ENCODE measurements at regions not wholly inside any gene's neighbourhood (a gene's known extent, or its start where the extent isn't known, plus 50 kb on each side); places are given as distances from the start of the nearest gene placed in this dataset.
"Not testable (repeated sequence)": the region's sequence is repeated elsewhere in the genome, so short reads cannot be mapped to it uniquely, and the experiment has no call there.

GRCh38 chr6:82111818-82112217, 135.7 kb downstream of the IBTK start:
- Histone ChIP-seq H3K79me2 (ENCODE audit: insufficient read depth, low read depth, low read length) (no peaks in the 10 kb centered on the region), H3K4me3 (ENCODE audit: low read depth, low read length, poor library complexity, severe bottlenecking) (no peak overlapping the region), H2AFZ (ENCODE audit: low read length) (no peak overlapping the region), H3K4me1 (ENCODE audit: insufficient read depth, low read length, poor library complexity, severe bottlenecking) (no peaks in the 10 kb centered on the region), H3K4me2 (ENCODE audit: low read length) (no peak overlapping the region), H3K9me2 (ENCODE audit: insufficient read depth, low read length) (no peaks in the 10 kb centered on the region), H3K27ac (ENCODE audit: low read depth, low read length, poor library complexity, severe bottlenecking) (no peak overlapping the region), H3K36me3 (ENCODE audit: insufficient read depth, low read length) (no peaks in the 10 kb centered on the region), H4K20me1 (ENCODE audit: insufficient read depth, low read length) (no peaks in the 10 kb centered on the region), H3K9me3 (ENCODE audit: low read length) (no peaks in the 10 kb centered on the region)
- no TSS peak for BruUV-seq (replicated peaks)
- intact Hi-C loops (cut with micrococcal nuclease; ENCODE audit: unreplicated experiment) = no loop called here
- ChIA-PET POLR2A (interaction anchor here (0.5 to 0.6 kb wide), 2 partner anchors 489 to 1990 kb away, joined by 3 to 4 read pairs; no protein-coding TSS in a partner anchor), CTCF (ENCODE audit: unreplicated experiment) (no interaction called here)
- TF ChIP-seq EZH2phosphoT487 (IDR thresholded peaks at IDR 0.05; ENCODE audit: borderline replicate concordance, low read depth, low read length) = no peak
- no peak for TF ChIP-seq CTCF (conservative IDR thresholded peaks at IDR 0.05; ENCODE audit: low read length)
- no peak for DNase-seq (ENCODE audit: low spot score)

GRCh38 chr6:82111114-82111513, 136.4 kb downstream of the IBTK start:
- H3K4me3 ChIP-seq (ENCODE audit: low read depth, low read length, poor library complexity, severe bottlenecking) = no peak overlapping the region

GRCh38 chr6:82103171-82103570, 144.4 kb downstream of the IBTK start:
- H3K36me3 ChIP-seq (ENCODE audit: insufficient read depth, low read length); intact Hi-C loops (cut with micrococcal nuclease; ENCODE audit: unreplicated experiment); H3K4me1 ChIP-seq (ENCODE audit: insufficient read depth, low read length, poor library complexity, severe bottlenecking); POLR2A ChIA-PET; DNase-seq (ENCODE audit: low spot score); H3K4me2 ChIP-seq (ENCODE audit: low read length); H3K79me2 ChIP-seq (ENCODE audit: insufficient read depth, low read depth, low read length); H3K4me3 ChIP-seq (ENCODE audit: low read depth, low read length, poor library complexity, severe bottlenecking); CTCF ChIA-PET (ENCODE audit: unreplicated experiment); BruUV-seq (replicated peaks); H4K20me1 ChIP-seq (ENCODE audit: insufficient read depth, low read length); H3K9me3 ChIP-seq (ENCODE audit: low read length); H3K27ac ChIP-seq (ENCODE audit: low read depth, low read length, poor library complexity, severe bottlenecking); H3K9me2 ChIP-seq (ENCODE audit: insufficient read depth, low read length); H2AFZ ChIP-seq (ENCODE audit: low read length): not testable (repeated sequence)

More at GRCh38 chr6:82111114-82111513, 136.4 kb downstream of the IBTK start:
- intact Hi-C loops (cut with micrococcal nuclease; ENCODE audit: unreplicated experiment) = no loop called here
- BruUV-seq (replicated peaks) = no TSS peak
- TF ChIP-seq EZH2phosphoT487 (IDR thresholded peaks at IDR 0.05; ENCODE audit: borderline replicate concordance, low read depth, low read length) = no peak
- TF ChIP-seq CTCF (conservative IDR thresholded peaks at IDR 0.05; ENCODE audit: low read length) = no peak
- no peaks in the 10 kb centered on the region for H4K20me1 ChIP-seq (ENCODE audit: insufficient read depth, low read length)
- H3K79me2 ChIP-seq (ENCODE audit: insufficient read depth, low read depth, low read length) = no peaks in the 10 kb centered on the region
- CTCF ChIA-PET (ENCODE audit: unreplicated experiment) = no interaction called here
- H3K27ac ChIP-seq (ENCODE audit: low read depth, low read length, poor library complexity, severe bottlenecking) = no peak overlapping the region
- POLR2A ChIA-PET = interaction anchor here (0.6 kb wide), 1 partner anchor 11 kb away, joined by 3 read pairs; no protein-coding TSS in a partner anchor
- DNase-seq (ENCODE audit: low spot score) = no peak
- no peak overlapping the region for H2AFZ ChIP-seq (ENCODE audit: low read length)
- no peaks in the 10 kb centered on the region for H3K9me2 ChIP-seq (ENCODE audit: insufficient read depth, low read length)
- H3K4me1 ChIP-seq (ENCODE audit: insufficient read depth, low read length, poor library complexity, severe bottlenecking) = no peaks in the 10 kb centered on the region
- H3K36me3 ChIP-seq (ENCODE audit: insufficient read depth, low read length) = no peaks in the 10 kb centered on the region
- H3K9me3 ChIP-seq (ENCODE audit: low read length) = no peaks in the 10 kb centered on the region
- H3K4me2 ChIP-seq (ENCODE audit: low read length) = no peak overlapping the region

- H4K20me1 ChIP-seq (ENCODE audit: insufficient read depth, low read length); H3K27ac ChIP-seq (ENCODE audit: low read depth, low read length, poor library complexity, severe bottlenecking); DNase-seq (ENCODE audit: low spot score); CTCF ChIA-PET (ENCODE audit: unreplicated experiment); H3K36me3 ChIP-seq (ENCODE audit: insufficient read depth, low read length); intact Hi-C loops (cut with micrococcal nuclease; ENCODE audit: unreplicated experiment); POLR2A ChIA-PET; H3K9me3 ChIP-seq (ENCODE audit: low read length); H3K4me2 ChIP-seq (ENCODE audit: low read length); H3K9me2 ChIP-seq (ENCODE audit: insufficient read depth, low read length); H2AFZ ChIP-seq (ENCODE audit: low read length); H3K79me2 ChIP-seq (ENCODE audit: insufficient read depth, low read depth, low read length); BruUV-seq (replicated peaks); H3K4me3 ChIP-seq (ENCODE audit: low read depth, low read length, poor library complexity, severe bottlenecking); H3K4me1 ChIP-seq (ENCODE audit: insufficient read depth, low read length, poor library complexity, severe bottlenecking): not testable (repeated sequence)
Measured at GRCh38 chr6:82101374-82102114, 146.0 kb downstream of the IBTK start.

GRCh38 chr6:82100763-82101162, 146.8 kb downstream of the IBTK start:
- H3K36me3 ChIP-seq (ENCODE audit: insufficient read depth, low read length); H3K4me3 ChIP-seq (ENCODE audit: low read depth, low read length, poor library complexity, severe bottlenecking); H3K9me2 ChIP-seq (ENCODE audit: insufficient read depth, low read length); BruUV-seq (replicated peaks); H3K27ac ChIP-seq (ENCODE audit: low read depth, low read length, poor library complexity, severe bottlenecking); H3K4me1 ChIP-seq (ENCODE audit: insufficient read depth, low read length, poor library complexity, severe bottlenecking); H2AFZ ChIP-seq (ENCODE audit: low read length); H4K20me1 ChIP-seq (ENCODE audit: insufficient read depth, low read length); H3K79me2 ChIP-seq (ENCODE audit: insufficient read depth, low read depth, low read length); H3K4me2 ChIP-seq (ENCODE audit: low read length); DNase-seq (ENCODE audit: low spot score); intact Hi-C loops (cut with micrococcal nuclease; ENCODE audit: unreplicated experiment); CTCF ChIA-PET (ENCODE audit: unreplicated experiment); H3K9me3 ChIP-seq (ENCODE audit: low read length): not testable (repeated sequence)
- POLR2A ChIA-PET = interaction anchor here (0.7 kb wide), 1 partner anchor 10 kb away, joined by 3 read pairs; no protein-coding TSS in a partner anchor

Measured in OCI-LY7 (cell line).